ENCODE measurements at regions not wholly inside any gene's neighbourhood (a gene's known extent, or its start where the extent isn't known, plus 50 kb on each side); places are given as distances from the start of the nearest gene placed in this dataset.

GRCh38 chr11:11113626-11114025 is 239.4 kb downstream of the CSNK2A3 start:
- TF ChIP-seq EP300 (IDR thresholded peaks at IDR 0.05; ENCODE audit: borderline replicate concordance), result no peak
- TF ChIP-seq CREB1 (IDR thresholded peaks at IDR 0.05; ENCODE audit: low read depth), result no peak
- no peak for TF ChIP-seq RAD21 (IDR thresholded peaks at IDR 0.05; ENCODE audit: low read depth)
- TF ChIP-seq TEAD4 (IDR thresholded peaks at IDR 0.05), result no peak
- no peak for TF ChIP-seq YY1 (IDR thresholded peaks at IDR 0.05; ENCODE audit: low read depth)
- no peak for TF ChIP-seq FOXM1 (IDR thresholded peaks at IDR 0.05; ENCODE audit: borderline replicate concordance, low read depth)
- TF ChIP-seq EGR1 (IDR thresholded peaks at IDR 0.05), result no peak
- TF ChIP-seq REST (IDR thresholded peaks at IDR 0.05; ENCODE audit: low read depth), result no peak
- TF ChIP-seq NFIC (IDR thresholded peaks at IDR 0.05), result no peak

- TF ChIP-seq TEAD4 (IDR thresholded peaks at IDR 0.05) (no peak), NFIC (IDR thresholded peaks at IDR 0.05) (no peak), CEBPB (IDR thresholded peaks at IDR 0.05) (no peak), FOXM1 (IDR thresholded peaks at IDR 0.05; ENCODE audit: borderline replicate concordance, low read depth) (no peak), TAF1 (IDR thresholded peaks at IDR 0.05; ENCODE audit: low read depth) (no peak), YY1 (IDR thresholded peaks at IDR 0.05; ENCODE audit: low read depth) (no peak), REST (IDR thresholded peaks at IDR 0.05; ENCODE audit: low read depth) (no peak), CREB1 (IDR thresholded peaks at IDR 0.05; ENCODE audit: low read depth) (no peak), EGR1 (IDR thresholded peaks at IDR 0.05) (no peak), RAD21 (IDR thresholded peaks at IDR 0.05; ENCODE audit: low read depth) (no peak), EP300 (IDR thresholded peaks at IDR 0.05; ENCODE audit: borderline replicate concordance) (no peak), USF1 (IDR thresholded peaks at IDR 0.05) (no peak)
Observed at GRCh38 chr11:11108026-11108425, 245.0 kb downstream of the CSNK2A3 start.

GRCh38 chr11:11107076-11107723 is 245.8 kb downstream of the CSNK2A3 start:
- TF ChIP-seq TEAD4 (IDR thresholded peaks at IDR 0.05) (no peak), EP300 (IDR thresholded peaks at IDR 0.05; ENCODE audit: borderline replicate concordance) (no peak), MAX (IDR thresholded peaks at IDR 0.05) (no peak), ZBTB7A (IDR thresholded peaks at IDR 0.05; ENCODE audit: low read depth) (no peak), RAD21 (IDR thresholded peaks at IDR 0.05; ENCODE audit: low read depth) (no peak), CEBPB (IDR thresholded peaks at IDR 0.05) (no peak), FOXM1 (IDR thresholded peaks at IDR 0.05; ENCODE audit: borderline replicate concordance, low read depth) (no peak), USF1 (IDR thresholded peaks at IDR 0.05) (no peak), TCF12 (IDR thresholded peaks at IDR 0.05; ENCODE audit: low read depth) (no peak), CREB1 (IDR thresholded peaks at IDR 0.05; ENCODE audit: low read depth) (no peak), EGR1 (IDR thresholded peaks at IDR 0.05) (no peak), NFIC (IDR thresholded peaks at IDR 0.05) (no peak), YY1 (IDR thresholded peaks at IDR 0.05; ENCODE audit: low read depth) (no peak), TAF1 (IDR thresholded peaks at IDR 0.05; ENCODE audit: low read depth) (no peak), REST (IDR thresholded peaks at IDR 0.05; ENCODE audit: low read depth) (no peak)

- TF ChIP-seq RAD21 (IDR thresholded peaks at IDR 0.05; ENCODE audit: low read depth) (no peak), ZBTB7A (IDR thresholded peaks at IDR 0.05; ENCODE audit: low read depth) (no peak), EGR1 (IDR thresholded peaks at IDR 0.05) (no peak), NFIC (IDR thresholded peaks at IDR 0.05) (no peak), TCF12 (IDR thresholded peaks at IDR 0.05; ENCODE audit: low read depth) (no peak), USF1 (IDR thresholded peaks at IDR 0.05) (no peak), TEAD4 (IDR thresholded peaks at IDR 0.05) (no peak), EP300 (IDR thresholded peaks at IDR 0.05; ENCODE audit: borderline replicate concordance) (no peak), YY1 (IDR thresholded peaks at IDR 0.05; ENCODE audit: low read depth) (no peak), REST (IDR thresholded peaks at IDR 0.05; ENCODE audit: low read depth) (no peak), CREB1 (IDR thresholded peaks at IDR 0.05; ENCODE audit: low read depth) (no peak), TAF1 (IDR thresholded peaks at IDR 0.05; ENCODE audit: low read depth) (no peak), CEBPB (IDR thresholded peaks at IDR 0.05) (no peak), FOXM1 (IDR thresholded peaks at IDR 0.05; ENCODE audit: borderline replicate concordance, low read depth) (no peak), MAX (IDR thresholded peaks at IDR 0.05) (no peak)
Observed at GRCh38 chr11:11105361-11105760, 247.5 kb upstream of the ZBED5 start.

Data from Ishikawa (cell line).